Endothelial cell of umbilical vein (primary cell): ENCODE measurements at regions not wholly inside any gene's neighbourhood (a gene's known extent, or its start where the extent isn't known, plus 50 kb on each side); places are given as distances from the start of the nearest gene placed in this dataset.

ENCODE experiments used
- BruUV-seq: library from RNA; stranded (reverse); fragments of 400-500 nt; replicated peaks from 2 replicates; lab custom pipeline; 2021; lab: Mats Ljungman, UMichigan
- CTCF ChIA-PET: fragments of 300-600, 350-600 bp; sonication (Branson Sonifier 250); formaldehyde crosslinking; loops from one replicate; lab custom pipeline; 2021; ENCODE audit warnings: antibody characterized with exemption, inconsistent platforms; lab: Charles Lee
- POLR2A ChIA-PET: fragments of 300-600, 350-600 bp; sonication (Branson Sonifier 250); formaldehyde crosslinking; loops from one replicate; lab custom pipeline; 2021; ENCODE audit warnings: antibody characterized with exemption, inconsistent platforms; lab: Charles Lee
- DNase-seq: peaks from one replicate; pipeline ENCODE4 v3.0.0-alpha.2; 2011; ENCODE audit warnings: low read depth, low spot score
- FAIRE-seq: peaks from 2 replicates; lab custom pipeline; 2011; peaks lifted over from hg19 to GRCh38; lab: Jason Lieb, UNC
- H2AFZ ChIP-seq: 2 replicates; pipeline ENCODE4 v1.6.0; 2012; ENCODE audit warnings: low read depth, low read length, control low read depth, inconsistent platforms
- H3K27ac ChIP-seq: 2 replicates; pipeline ENCODE4 v1.5.1; 2011; ENCODE audit warnings: low read depth, mild to moderate bottlenecking, control low read depth, low read length, moderate library complexity; ENCODE audit not compliant: insufficient read depth
- H3K27me3 ChIP-seq, 2 experiments: 2 replicates each; pipeline versions ENCODE4 v1.6.0 to v1.6.1; 2011; ENCODE audit warnings: low read length in 2 of 2, mixed read lengths in 1 of 2; ENCODE audit not compliant: control insufficient read depth in 2 of 2, insufficient read depth in 2 of 2
- H3K36me3 ChIP-seq, 2 experiments: 2 replicates in 1 of 2; 3 replicates in 1 of 2; pipeline ENCODE4 v1.5.1; 2011; ENCODE audit warnings: low read length in 2 of 2, mild to moderate bottlenecking in 1 of 2, moderate library complexity in 1 of 2; ENCODE audit not compliant: control insufficient read depth in 2 of 2, insufficient read depth in 2 of 2; ENCODE audit errors: extremely low read depth in 1 of 2
- H3K4me1 ChIP-seq: 3 replicates; pipeline ENCODE4 v1.5.1; 2011; ENCODE audit warnings: mild to moderate bottlenecking, low read length; ENCODE audit not compliant: control insufficient read depth, insufficient read depth; ENCODE audit errors: extremely low read depth
- H3K4me2 ChIP-seq: 2 replicates; pipeline ENCODE4 v1.6.1; 2011; ENCODE audit warnings: low read length, control low read depth, mixed read lengths; ENCODE audit not compliant: insufficient read depth
- H3K4me3 ChIP-seq, 3 experiments: fragments of 200-600 bp in 1 of 3; sonication (generic), shearing (Covaris generic) in 1 of 3; replicated peaks in 1 of 3; 2 replicates each; pipeline ENCODE4 v1.5.1; 2011 to 2016; ENCODE audit warnings: control low read depth in 3 of 3, low read length in 3 of 3, mild to moderate bottlenecking in 2 of 3, inconsistent platforms in 1 of 3, low read depth in 1 of 3, moderate library complexity in 1 of 3; ENCODE audit not compliant: insufficient read depth in 1 of 3
- H3K79me2 ChIP-seq: 2 replicates; pipeline ENCODE4 v1.6.0; 2012; ENCODE audit warnings: low read length, inconsistent platforms; ENCODE audit not compliant: control insufficient read depth, insufficient read depth
- H3K9ac ChIP-seq: replicated peaks from 2 replicates; pipeline ENCODE3; 2011; ENCODE audit warnings: low read length, control low read depth; ENCODE audit not compliant: insufficient read depth; ENCODE audit errors: extremely low read depth
- H3K9me1 ChIP-seq: replicated peaks from 3 replicates; pipeline ENCODE4 v1.6.0; 2011; ENCODE audit warnings: mild to moderate bottlenecking, low read length; ENCODE audit not compliant: control insufficient read depth, insufficient read depth; ENCODE audit errors: extremely low read depth
- H3K9me3 ChIP-seq: replicated peaks from 2 replicates; pipeline ENCODE4 v1.5.1; 2012; ENCODE audit warnings: low read length, inconsistent platforms; ENCODE audit not compliant: control insufficient read depth, insufficient read depth
- H4K20me1 ChIP-seq: replicated peaks from 2 replicates; pipeline ENCODE3; 2011; ENCODE audit warnings: mild to moderate bottlenecking, low read length; ENCODE audit not compliant: control insufficient read depth, insufficient read depth; ENCODE audit errors: extremely low read depth
- EZH2 ChIP-seq: IDR thresholded peaks from 2 replicates; pipeline ENCODE4 v1.6.1; 2012; ENCODE audit warnings: borderline replicate concordance, low read depth, mild to moderate bottlenecking, moderate library complexity, low read length, inconsistent platforms; ENCODE audit not compliant: severe bottlenecking
- FOS ChIP-seq: IDR thresholded peaks from 2 replicates; pipeline ENCODE4 v1.6.1; 2011; ENCODE audit warnings: mild to moderate bottlenecking, low read length, moderate library complexity, borderline replicate concordance; ENCODE audit not compliant: insufficient read depth
- GATA2 ChIP-seq: IDR thresholded peaks from 2 replicates; pipeline ENCODE4 v1.7.0; 2011; ENCODE audit warnings: low read depth, mild to moderate bottlenecking, moderate library complexity, mixed read lengths, low read length; ENCODE audit not compliant: insufficient read length, insufficient read depth
- JUN ChIP-seq: IDR thresholded peaks from 2 replicates; pipeline ENCODE4 v1.6.1; 2011; ENCODE audit warnings: borderline replicate concordance, low read depth; ENCODE audit not compliant: insufficient read length, insufficient read depth
- MYC ChIP-seq: IDR thresholded peaks from one replicate; pipeline ENCODE4 v1.6.1; 2011; ENCODE audit warnings: mild to moderate bottlenecking, low read depth, low read length
- POLR2A ChIP-seq: IDR thresholded peaks from 2 replicates; pipeline ENCODE4 v1.6.1; 2012; ENCODE audit warnings: low read depth, mild to moderate bottlenecking, control low read depth, low read length
- POLR2AphosphoS5 ChIP-seq: IDR thresholded peaks from 2 replicates; pipeline ENCODE4 v1.6.1; 2012; ENCODE audit warnings: low read depth, mild to moderate bottlenecking, control low read depth, low read length, moderate library complexity; ENCODE audit not compliant: insufficient read depth
- dilution Hi-C: fragments of 300-500 bp; cut with MboI; formaldehyde crosslinking; loops from one replicate; pipeline ENCODE4 v1.15.0; 2019; ENCODE audit warnings: low sequenced_read_pairs; ENCODE audit not compliant: extremely low pct_ligation_motif_present
- intact Hi-C: fragments of 100-400 bp; cut with micrococcal nuclease; formaldehyde crosslinking; loops from one replicate; pipeline ENCODE4 v1.10.0; 2022
- TF ChIP-seq, protein P1 (sequence below), 2 donors: IDR thresholded peaks; 1 replicate in 1 of 2; 2 replicates in 1 of 2; pipeline ENCODE4 v1.5.1; 2011; ENCODE audit warnings: low read length in 2 of 2, mild to moderate bottlenecking in 2 of 2, moderate library complexity in 2 of 2, control low read depth in 1 of 2, inconsistent platforms in 1 of 2, low read depth in 1 of 2; ENCODE audit not compliant: insufficient read depth in 1 of 2; ENCODE audit errors: extremely low read depth in 1 of 2
- TF ChIP-seq, protein P2 (sequence below): IDR thresholded peaks from 2 replicates; pipeline ENCODE4 v1.6.1; 2011; ENCODE audit not compliant: insufficient read depth, insufficient read length

DNA sequence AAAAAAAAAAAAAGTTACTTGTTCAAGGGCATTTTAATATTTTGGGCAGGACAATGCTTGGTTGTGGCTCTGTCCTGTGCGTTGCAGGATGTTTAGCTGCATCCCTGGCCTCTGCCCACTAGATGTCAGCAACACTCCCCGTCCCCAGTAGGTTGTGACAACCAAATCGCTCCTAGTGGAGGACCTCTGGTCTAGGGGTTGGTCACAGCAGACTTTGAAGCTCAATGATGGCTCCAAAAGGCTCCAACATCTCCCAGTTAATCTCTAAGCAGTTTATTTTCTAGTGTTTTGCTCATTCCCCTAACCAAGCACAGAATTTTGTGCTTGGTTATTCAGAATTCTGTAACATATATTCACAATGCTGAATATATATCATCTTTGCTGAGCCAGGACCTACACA lies 67.0 kb downstream of the CHRNA1 start:
- ChIA-PET CTCF (interaction anchor here (0.6 to 5.9 kb wide), 28 partner anchors 10 to 1400 kb away, joined by 3 to 87 read pairs (median 4); partner anchors contain the start of gene WIPF1), POLR2A (interaction anchor here (0.7 kb wide), 1 partner anchor 185 kb away, joined by 4 read pairs; no protein-coding TSS in a partner anchor)
- intact Hi-C loops = loop anchor here (2.0 to 10.0 kb wide), 3 partner anchors 50 to 632 kb away; partner anchors contain the start of gene ATP5MC3
- Histone ChIP-seq H3K9me1 (no peaks in the 10 kb centered on the region), H3K4me1 (no peaks in the 10 kb centered on the region), H3K4me2 (no peak overlapping the region), H3K36me3 (no peaks in the 10 kb centered on the region), H3K27ac (no peak overlapping the region), H2AFZ (no peak overlapping the region), H3K4me3 (no peak overlapping the region), H3K79me2 (no peaks in the 10 kb centered on the region), H3K9me3 (no peaks in the 10 kb centered on the region), H3K27me3 (peaks cover 9 to 11% of the 10 kb centered on the region in 2 experiments), H3K9ac (no peak overlapping the region), H4K20me1 (no peaks in the 10 kb centered on the region)
- TF ChIP-seq GATA2 (no peak), JUN (no peak), POLR2A (no peak)
- TF ChIP-seq, protein P1, sequence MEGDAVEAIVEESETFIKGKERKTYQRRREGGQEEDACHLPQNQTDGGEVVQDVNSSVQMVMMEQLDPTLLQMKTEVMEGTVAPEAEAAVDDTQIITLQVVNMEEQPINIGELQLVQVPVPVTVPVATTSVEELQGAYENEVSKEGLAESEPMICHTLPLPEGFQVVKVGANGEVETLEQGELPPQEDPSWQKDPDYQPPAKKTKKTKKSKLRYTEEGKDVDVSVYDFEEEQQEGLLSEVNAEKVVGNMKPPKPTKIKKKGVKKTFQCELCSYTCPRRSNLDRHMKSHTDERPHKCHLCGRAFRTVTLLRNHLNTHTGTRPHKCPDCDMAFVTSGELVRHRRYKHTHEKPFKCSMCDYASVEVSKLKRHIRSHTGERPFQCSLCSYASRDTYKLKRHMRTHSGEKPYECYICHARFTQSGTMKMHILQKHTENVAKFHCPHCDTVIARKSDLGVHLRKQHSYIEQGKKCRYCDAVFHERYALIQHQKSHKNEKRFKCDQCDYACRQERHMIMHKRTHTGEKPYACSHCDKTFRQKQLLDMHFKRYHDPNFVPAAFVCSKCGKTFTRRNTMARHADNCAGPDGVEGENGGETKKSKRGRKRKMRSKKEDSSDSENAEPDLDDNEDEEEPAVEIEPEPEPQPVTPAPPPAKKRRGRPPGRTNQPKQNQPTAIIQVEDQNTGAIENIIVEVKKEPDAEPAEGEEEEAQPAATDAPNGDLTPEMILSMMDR (IDR thresholded peaks at IDR 0.05; ENCODE audit: extremely low read depth in 1 of 2, insufficient read depth in 1 of 2, low read depth in 1 of 2, low read length in 2 of 2) = peak; percentile 79 to 89
- TF ChIP-seq, protein P2, sequence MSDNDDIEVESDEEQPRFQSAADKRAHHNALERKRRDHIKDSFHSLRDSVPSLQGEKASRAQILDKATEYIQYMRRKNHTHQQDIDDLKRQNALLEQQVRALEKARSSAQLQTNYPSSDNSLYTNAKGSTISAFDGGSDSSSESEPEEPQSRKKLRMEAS = no peak
- DNase-seq (peak; percentile 57), FAIRE-seq (peak; percentile 92)
- dilution Hi-C loops = no loop called here
- no TSS peak for BruUV-seq

DNA sequence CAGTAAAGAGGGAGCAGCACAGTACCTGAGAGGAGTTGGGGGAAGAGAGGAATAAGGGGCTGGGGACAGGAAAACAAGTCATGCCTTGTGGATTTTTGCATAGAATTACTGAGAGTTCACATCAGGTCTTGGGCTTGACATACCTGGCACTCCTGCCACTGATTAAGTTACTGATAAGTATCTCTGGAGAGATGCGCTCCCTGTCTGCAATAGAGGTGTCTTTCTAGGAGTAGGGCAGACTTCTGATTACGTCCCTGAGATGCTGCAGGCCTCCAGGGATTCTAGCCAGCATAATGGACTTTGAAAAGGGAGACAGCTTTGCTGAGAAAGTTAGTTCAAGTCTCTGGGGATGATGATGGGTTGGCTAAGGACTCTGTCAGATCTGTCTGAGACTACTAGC lies 69.4 kb downstream of the CHRNA1 start:
- CTCF ChIA-PET = interaction anchor here (0.8 to 5.9 kb wide), 6 partner anchors 7 to 587 kb away, joined by 3 to 87 read pairs (median 4); no protein-coding TSS in a partner anchor
- dilution Hi-C loops = no loop called here

More for the DNA sequence above, 69.4 kb downstream of the CHRNA1 start:
- Histone ChIP-seq H3K79me2 (no peaks in the 10 kb centered on the region), H3K4me2 (no peak overlapping the region), H3K9ac (no peak overlapping the region), H3K9me3 (no peaks in the 10 kb centered on the region), H2AFZ (no peak overlapping the region), H3K36me3 (no peaks in the 10 kb centered on the region), H4K20me1 (no peaks in the 10 kb centered on the region), H3K27me3 (peaks cover 9 to 11% of the 10 kb centered on the region in 2 experiments), H3K9me1 (no peaks in the 10 kb centered on the region), H3K4me3 (no peak overlapping the region), H3K27ac (no peak overlapping the region), H3K4me1 (no peaks in the 10 kb centered on the region)
- TF ChIP-seq GATA2 (no peak), POLR2A (no peak), POLR2AphosphoS5 (no peak), JUN (no peak), MYC (no peak), FOS (no peak), EZH2 (no peak)
- TF ChIP-seq, protein P2 = no peak
- TF ChIP-seq, protein P1 (IDR thresholded peaks at IDR 0.05; ENCODE audit: extremely low read depth in 1 of 2, insufficient read depth in 1 of 2, low read depth in 1 of 2, low read length in 2 of 2) = no peak
- intact Hi-C loops = loop anchor here (5.0 to 10.0 kb wide), 2 partner anchors 52 to 490 kb away; partner anchors contain the start of gene ATP5MC3
- POLR2A ChIA-PET = no interaction called here
- no peak for FAIRE-seq
- no TSS peak for BruUV-seq
- no peak for DNase-seq
